CD4-positive, alpha-beta T cell (primary cell): ENCODE measurements at regions not wholly inside any gene's neighbourhood (a gene's known extent, or its start where the extent isn't known, plus 50 kb on each side); places are given as distances from the start of the nearest gene placed in this dataset.

Source experiments
- ATAC-seq: fragments of 200-7000 bp; cut with Tn5 transposase; one replicate; pipeline ENCODE4 v1.10.0; 2022; ENCODE audit warnings: mild to moderate bottlenecking; ENCODE audit not compliant: poor library complexity
- CTCF ChIA-PET: fragments of 350-600 bp; sonication (Branson Sonifier 250); formaldehyde crosslinking; loops from one replicate; lab custom pipeline; 2021; ENCODE audit warnings: antibody characterized with exemption, inconsistent platforms; lab: Charles Lee
- POLR2A ChIA-PET: fragments of 350-600 bp; sonication (Branson Sonifier 250); formaldehyde crosslinking; loops from one replicate; lab custom pipeline; 2021; ENCODE audit warnings: antibody characterized with exemption, inconsistent platforms; lab: Charles Lee
- DNase-seq, 14 experiments: peaks; one replicate each; pipeline ENCODE4 v3.0.0-alpha.2; 2013 to 2020; ENCODE audit warnings: mixed read lengths in 2 of 14
- H3K27ac ChIP-seq, 2 donors: one replicate each; pipeline versions ENCODE4 v1.5.1 to v1.7.0; 2013; ENCODE audit warnings: low read length in 2 of 2, low read depth in 1 of 2, mild to moderate bottlenecking in 1 of 2
- H3K27me3 ChIP-seq, 2 experiments: 1 replicate in 1 of 2; 2 replicates in 1 of 2; pipeline versions ENCODE4 v1.6.1 to v1.7.0; 2013; ENCODE audit warnings: low read length in 2 of 2, control low read depth in 1 of 2, mild to moderate bottlenecking in 1 of 2, moderate library complexity in 1 of 2; ENCODE audit not compliant: insufficient read depth in 2 of 2, control insufficient read depth in 1 of 2
- H3K36me3 ChIP-seq: one replicate; pipeline ENCODE4 v1.6.1; 2013; ENCODE audit warnings: low read length, control low read depth; ENCODE audit not compliant: insufficient read depth
- H3K4me1 ChIP-seq: one replicate; pipeline ENCODE4 v1.6.1; 2013; ENCODE audit warnings: low read length, control low read depth; ENCODE audit not compliant: insufficient read depth
- H3K4me3 ChIP-seq: one replicate; pipeline ENCODE4 v1.5.1; 2013; ENCODE audit warnings: mild to moderate bottlenecking, low read length, moderate library complexity
- H3K9me3 ChIP-seq, 2 experiments: 1 replicate in 1 of 2; 2 replicates in 1 of 2; pipeline versions ENCODE4 v1.6.1 to v1.7.0; 2013; ENCODE audit warnings: low read length in 2 of 2, mild to moderate bottlenecking in 2 of 2, control low read depth in 1 of 2, moderate library complexity in 1 of 2; ENCODE audit not compliant: control insufficient read depth in 1 of 2, insufficient read depth in 1 of 2
- H3K27ac Mint-ChIP-seq: one replicate; pipeline ENCODE4 v1.8.0; 2020; ENCODE audit warnings: mixed read lengths
- H3K27me3 Mint-ChIP-seq: one replicate; pipeline ENCODE4 v1.8.0; 2021; ENCODE audit warnings: mixed read lengths
- H3K36me3 Mint-ChIP-seq: one replicate; pipeline ENCODE4 v1.8.0; 2021; ENCODE audit warnings: low read depth, mixed read lengths
- H3K4me1 Mint-ChIP-seq: one replicate; pipeline ENCODE4 v1.8.0; 2021; ENCODE audit warnings: low read depth, mixed read lengths
- H3K4me3 Mint-ChIP-seq: one replicate; pipeline ENCODE4 v1.8.0; 2020; ENCODE audit warnings: mild to moderate bottlenecking, mixed read lengths
- H3K9me3 Mint-ChIP-seq: one replicate; pipeline ENCODE4 v1.8.0; 2020; ENCODE audit warnings: mixed read lengths
- CTCF ChIP-seq: fragments of 200-600 bp; IDR thresholded peaks from one replicate; pipeline ENCODE4 v1.8.0; 2022; ENCODE audit warnings: antibody characterized with exemption, mild to moderate bottlenecking
- intact Hi-C, 2 experiments: fragments of 100-400 bp; cut with DNase I in 1 of 2; cut with micrococcal nuclease in 1 of 2; formaldehyde crosslinking; loops; one replicate each; pipeline versions ENCODE4 v1.15.1 to v1.9.0; 2023 to 2025; cut with DNase I, micrococcal nuclease

- Histone ChIP-seq H3K4me3 (no peak overlapping the region), H3K4me1 (no peaks in the 10 kb centered on the region), H3K27ac (no peak overlapping the region), H3K9me3 (no peaks in the 10 kb centered on the region), H3K36me3 (no peaks in the 10 kb centered on the region), H3K27me3 (no peaks in the 10 kb centered on the region)
- intact Hi-C loops, result no loop called here
- H3K27me3 Mint-ChIP-seq, result no peaks in the 10 kb centered on the region
- H3K4me3 Mint-ChIP-seq, result no peak overlapping the region
- ChIA-PET CTCF (no interaction called here), POLR2A (no interaction called here)
- TF ChIP-seq CTCF, result no peak
- no peak overlapping the region for H3K27ac Mint-ChIP-seq
- DNase-seq (no peak), ATAC-seq (no peak)
- H3K36me3 Mint-ChIP-seq, result no peaks in the 10 kb centered on the region
- H3K9me3 Mint-ChIP-seq, result no peaks in the 10 kb centered on the region
- peaks cover 12% of the 10 kb centered on the region for H3K4me1 Mint-ChIP-seq
Observed at GRCh38 chr1:228871314-228872061, 136.2 kb downstream of the RHOU start.

GRCh38 chr1:228872080-228872479 lies 136.8 kb downstream of the RHOU start:
- no peak for DNase-seq
- TF ChIP-seq CTCF, result no peak
- Mint-ChIP-seq H3K4me3 (no peak overlapping the region), H3K4me1 (peaks cover 9% of the 10 kb centered on the region), H3K36me3 (no peaks in the 10 kb centered on the region), H3K9me3 (no peaks in the 10 kb centered on the region), H3K27me3 (no peaks in the 10 kb centered on the region), H3K27ac (no peak overlapping the region)
- no peaks in the 10 kb centered on the region for H3K9me3 ChIP-seq
- no peak overlapping the region for H3K4me3 ChIP-seq
- ATAC-seq, result no peak
- POLR2A ChIA-PET, result no interaction called here
- H3K27ac ChIP-seq, result no peak overlapping the region
- intact Hi-C loops, result no loop called here
- CTCF ChIA-PET, result no interaction called here
- H3K27me3 ChIP-seq, result no peaks in the 10 kb centered on the region
- H3K4me1 ChIP-seq, result no peaks in the 10 kb centered on the region
- no peaks in the 10 kb centered on the region for H3K36me3 ChIP-seq

- intact Hi-C loops, result no loop called here
- Mint-ChIP-seq H3K4me3 (no peak overlapping the region), H3K27ac (no peak overlapping the region), H3K27me3 (no peaks in the 10 kb centered on the region), H3K36me3 (no peaks in the 10 kb centered on the region), H3K9me3 (no peaks in the 10 kb centered on the region), H3K4me1 (no peaks in the 10 kb centered on the region)
- Histone ChIP-seq H3K4me1 (no peaks in the 10 kb centered on the region), H3K27me3 (no peaks in the 10 kb centered on the region), H3K4me3 (no peak overlapping the region), H3K27ac (no peak overlapping the region), H3K36me3 (no peaks in the 10 kb centered on the region), H3K9me3 (no peaks in the 10 kb centered on the region)
- ChIA-PET POLR2A (no interaction called here), CTCF (no interaction called here)
- TF ChIP-seq CTCF, result no peak
- no peak for ATAC-seq
- DNase-seq, result no peak
Observed at GRCh38 chr1:228873709-228874108, 138.4 kb downstream of the RHOU start.
